ENCODE measurements at regions not wholly inside any gene's neighbourhood (a gene's known extent, or its start where the extent isn't known, plus 50 kb on each side); places are given as distances from the start of the nearest gene placed in this dataset.
A peak's percentile ranks its signal among the peaks of the same experiment; 100 is the strongest.

GRCh38 chr1:208523007-208523406 lies 278.8 kb upstream of the PLXNA2 start:
- no peak for DNase-seq

- no peak for DNase-seq
These were observed 280.2 kb upstream of the PLXNA2 start for GRCh38 chr1:208524376-208524775.

- no peak for DNase-seq
These were observed 280.7 kb upstream of the PLXNA2 start for GRCh38 chr1:208524925-208525324.

GRCh38 chr1:208525417-208525816 lies 281.2 kb upstream of the PLXNA2 start:
- no peak for DNase-seq

DNA sequence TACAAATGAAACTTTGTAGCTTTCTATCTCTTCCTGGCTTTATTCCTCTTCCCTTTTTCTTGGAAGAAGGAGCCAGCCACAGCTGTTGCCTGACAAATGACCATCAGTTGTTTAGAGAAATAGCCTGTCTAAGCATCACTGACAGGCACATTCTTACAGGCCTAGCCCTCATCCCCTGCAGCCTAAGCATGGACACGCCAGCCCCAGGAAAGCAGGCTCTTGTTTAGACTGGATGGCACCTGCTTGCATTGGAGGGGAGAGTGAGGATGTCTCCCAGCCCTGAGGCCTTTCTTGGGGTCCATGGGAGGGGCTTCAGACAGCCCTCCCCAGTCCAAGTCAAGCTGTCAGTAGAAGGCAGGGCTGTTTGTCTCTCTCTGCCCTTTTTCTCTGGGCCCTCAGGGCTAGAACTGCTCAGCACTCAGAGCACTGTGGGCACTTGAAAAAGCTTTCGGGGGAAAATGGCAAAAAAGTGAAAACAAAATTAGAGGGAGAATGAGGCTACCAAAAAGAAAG lies 282.5 kb upstream of the PLXNA2 start:
- DNase-seq = no peak

GRCh38 chr1:208527156-208527555 lies 283.0 kb upstream of the PLXNA2 start:
- peak; percentile 37 for DNase-seq

- no peak for DNase-seq
These were observed 284.5 kb upstream of the PLXNA2 start for GRCh38 chr1:208528578-208529240.

DNA sequence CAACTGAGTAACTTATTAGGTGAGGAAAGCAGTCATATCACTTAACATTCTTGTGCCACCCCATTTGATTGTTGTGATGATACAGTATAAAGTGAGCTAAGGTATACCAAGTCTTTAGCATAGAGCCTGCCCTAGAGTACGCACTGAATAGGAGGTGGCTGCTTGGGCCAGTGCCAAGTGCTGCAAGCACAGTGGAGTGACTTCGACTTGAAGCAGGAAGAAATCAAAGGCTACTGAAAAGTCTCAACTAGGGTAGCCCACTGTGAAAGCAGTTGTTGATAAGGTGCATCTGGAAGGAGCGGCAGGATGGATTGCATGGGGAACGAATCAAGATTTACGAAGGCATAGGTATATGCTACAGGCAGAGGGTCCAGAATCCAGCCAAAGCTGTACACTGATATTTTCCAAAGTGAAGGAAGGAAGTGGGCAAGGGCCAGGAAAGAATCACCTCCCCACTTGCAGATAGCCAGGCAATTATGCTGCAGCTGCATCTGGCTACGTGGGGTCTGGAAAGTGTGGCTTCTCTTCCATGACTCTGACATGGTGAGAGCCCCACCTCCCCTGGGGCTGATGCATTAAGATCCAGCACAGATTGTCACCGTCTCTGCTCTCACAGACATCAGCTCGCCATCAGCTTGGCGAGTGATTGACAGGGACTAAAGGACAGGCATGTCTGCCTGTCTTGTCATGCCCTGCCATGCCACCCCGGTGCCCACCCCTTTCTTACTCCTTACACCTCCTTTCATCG lies 287.0 kb upstream of the PLXNA2 start:
- DNase-seq = no peak

- no peak for DNase-seq
These were observed 289.8 kb upstream of the PLXNA2 start for GRCh38 chr1:208533746-208534598.

- DNase-seq = no peak
These were observed 290.4 kb upstream of the PLXNA2 start for GRCh38 chr1:208534599-208534897.

GRCh38 chr1:208534979-208535378 lies 290.8 kb upstream of the PLXNA2 start:
- no peak for DNase-seq

GRCh38 chr1:208535511-208535910 lies 291.3 kb upstream of the PLXNA2 start:
- no peak for DNase-seq

- no peak for DNase-seq
These were observed 292.0 kb upstream of the PLXNA2 start for GRCh38 chr1:208536212-208536611.

DNA sequence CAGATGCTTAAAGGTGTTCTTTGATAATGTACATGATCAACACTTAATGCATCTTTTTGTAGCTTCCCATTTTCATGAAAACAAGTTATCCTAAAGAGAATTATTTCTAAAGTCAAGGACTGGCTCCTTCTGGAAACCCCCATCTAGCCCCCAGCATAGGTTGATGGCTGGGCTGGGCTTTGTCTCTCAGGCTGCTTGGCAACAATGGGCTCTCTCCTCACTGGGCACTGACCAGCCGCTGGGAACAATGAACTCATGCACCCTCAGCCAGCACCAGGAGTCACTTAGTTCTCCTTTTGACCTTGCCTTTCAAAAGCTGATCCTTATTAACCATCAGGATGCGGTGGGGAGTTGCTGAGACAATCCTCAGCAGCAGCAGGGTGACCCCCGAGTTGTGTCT lies 293.0 kb upstream of the PLXNA2 start:
- DNase-seq = no peak

DNA sequence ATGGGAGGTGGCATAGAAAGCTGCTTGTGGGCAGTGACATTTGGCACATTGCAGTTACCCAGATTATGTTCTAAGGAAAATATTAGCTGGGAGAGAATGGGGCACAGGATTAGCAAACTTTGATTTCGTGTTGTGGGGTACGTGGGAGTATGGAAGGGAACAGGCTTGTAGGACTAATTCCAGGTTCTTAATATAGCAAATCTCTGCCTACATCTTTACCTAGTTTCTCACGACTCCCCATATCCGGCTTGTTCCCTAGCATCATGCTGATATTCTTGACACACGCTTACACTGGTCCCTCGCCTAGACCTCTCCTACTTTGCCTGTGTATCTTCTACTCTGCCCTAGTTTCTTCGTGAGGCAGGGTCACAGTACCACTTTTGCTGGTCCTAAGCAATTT lies 293.9 kb upstream of the PLXNA2 start:
- DNase-seq = no peak

DNA sequence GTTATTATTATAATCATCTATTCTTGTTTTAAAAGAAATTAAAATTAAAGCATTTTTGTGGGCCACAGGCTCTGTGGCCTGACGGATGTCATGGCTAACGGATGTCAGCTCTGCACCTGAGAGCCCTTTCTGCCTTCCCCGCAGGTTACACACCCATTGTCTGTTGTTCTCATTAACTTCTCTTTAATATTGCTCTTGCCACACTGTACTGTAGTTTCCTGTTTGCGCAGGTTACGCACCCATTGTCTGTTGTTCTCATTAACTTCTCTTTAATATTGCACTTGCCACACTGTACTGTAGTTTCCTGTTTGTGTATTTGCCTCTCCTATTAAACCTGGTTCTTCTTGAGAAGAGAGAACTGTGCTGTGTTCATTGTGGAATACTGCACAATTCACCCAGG lies 294.4 kb upstream of the PLXNA2 start:
- no peak for DNase-seq

DNA sequence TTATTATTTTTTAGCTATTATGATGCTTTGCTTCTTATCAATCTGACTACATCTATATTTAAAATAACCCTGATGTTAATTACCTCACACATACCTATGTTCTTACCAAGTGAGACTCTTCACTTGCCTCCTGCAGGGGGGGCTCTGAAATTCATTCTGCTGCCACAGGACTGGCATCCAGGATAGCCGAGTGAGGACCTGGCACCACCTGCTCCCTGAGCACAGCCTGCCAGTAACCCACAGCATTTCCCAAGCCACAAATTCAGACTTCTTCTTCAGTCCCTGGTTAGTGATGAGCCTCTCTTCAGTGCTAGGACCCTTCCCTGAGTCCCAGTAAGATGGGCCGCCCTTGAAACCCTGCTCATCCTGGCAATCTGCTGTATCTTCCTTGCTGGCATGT lies 296.5 kb upstream of the PLXNA2 start:
- DNase-seq = no peak

DNA sequence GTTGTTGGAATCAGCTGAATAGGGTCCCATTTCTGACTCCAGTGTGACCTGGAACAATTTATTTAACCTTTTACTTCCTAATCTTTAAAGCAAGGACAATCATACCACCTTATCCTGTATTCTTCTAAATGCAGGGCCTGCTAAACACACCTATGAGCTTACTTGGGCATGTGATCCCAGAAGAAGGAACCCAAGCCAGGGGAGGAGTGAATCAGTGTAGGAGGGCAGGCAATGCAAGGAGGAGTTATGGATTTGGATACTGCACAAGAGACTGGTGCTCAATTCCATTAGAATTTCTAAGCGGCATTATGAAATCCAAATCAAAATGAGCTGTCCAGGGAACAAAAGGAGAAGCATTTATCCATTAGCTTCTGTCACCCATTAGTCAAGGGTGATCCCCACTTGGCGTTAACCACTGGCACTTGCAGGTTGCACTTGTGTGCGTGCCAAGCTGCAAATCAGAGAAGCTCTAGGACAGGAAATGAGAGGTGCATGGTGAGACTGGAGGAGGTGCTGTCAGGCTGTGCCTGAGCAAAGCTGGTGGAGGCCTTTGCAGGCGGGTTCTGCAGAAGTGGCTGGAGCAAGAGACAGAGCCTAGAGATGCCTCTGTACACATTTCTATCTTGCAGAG lies 297.2 kb upstream of the PLXNA2 start:
- no peak for DNase-seq

- no peak for DNase-seq
These were observed 298.1 kb upstream of the PLXNA2 start for GRCh38 chr1:208542309-208542708.

GRCh38 chr1:208544053-208544452 lies 299.9 kb upstream of the PLXNA2 start:
- no peak for DNase-seq

DNA sequence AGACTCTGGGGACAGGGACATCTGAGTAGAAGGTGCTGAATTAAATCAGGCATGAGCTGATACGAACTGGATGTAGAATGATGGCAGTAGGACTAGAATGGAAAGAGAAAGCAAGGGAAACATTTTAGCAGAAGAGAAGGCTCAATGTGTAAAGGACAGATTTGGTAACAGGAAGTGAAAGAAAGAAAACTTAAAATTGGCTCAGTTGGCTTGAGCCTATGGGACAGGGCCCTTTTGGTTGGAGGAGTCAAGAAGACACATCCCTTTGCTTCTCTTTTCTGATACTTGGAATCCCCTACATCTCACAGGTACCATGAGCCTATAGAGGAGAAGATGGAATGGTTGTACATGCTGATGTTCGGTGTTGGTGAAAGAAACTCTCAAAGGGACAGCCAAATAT lies 300.6 kb upstream of the PLXNA2 start:
- DNase-seq = no peak

- no peak for DNase-seq
These were observed 306.8 kb upstream of the PLXNA2 start for GRCh38 chr1:208551024-208551423.

GRCh38 chr1:208551633-208552320 lies 307.6 kb upstream of the PLXNA2 start:
- no peak for DNase-seq
